GM19025 (cell line): ENCODE measurements at regions not wholly inside any gene's neighbourhood (a gene's known extent, or its start where the extent isn't known, plus 50 kb on each side); places are given as distances from the start of the nearest gene placed in this dataset.
"Not testable (repeated sequence)": the region's sequence is repeated elsewhere in the genome, so short reads cannot be mapped to it uniquely, and the experiment has no call there.

Experiments
- ATAC-seq: cut with Tn5 transposase; IDR thresholded peaks from one replicate; pipeline ENCODE4 v1.9.1; 2021; ENCODE audit warnings: mild to moderate bottlenecking, low read depth, moderate library complexity; ENCODE audit not compliant: unreplicated experiment

- ATAC-seq, result no peak
These were observed 720.7 kb upstream of the CTNND2 start for GRCh38 chr5:12624776-12625560.

DNA sequence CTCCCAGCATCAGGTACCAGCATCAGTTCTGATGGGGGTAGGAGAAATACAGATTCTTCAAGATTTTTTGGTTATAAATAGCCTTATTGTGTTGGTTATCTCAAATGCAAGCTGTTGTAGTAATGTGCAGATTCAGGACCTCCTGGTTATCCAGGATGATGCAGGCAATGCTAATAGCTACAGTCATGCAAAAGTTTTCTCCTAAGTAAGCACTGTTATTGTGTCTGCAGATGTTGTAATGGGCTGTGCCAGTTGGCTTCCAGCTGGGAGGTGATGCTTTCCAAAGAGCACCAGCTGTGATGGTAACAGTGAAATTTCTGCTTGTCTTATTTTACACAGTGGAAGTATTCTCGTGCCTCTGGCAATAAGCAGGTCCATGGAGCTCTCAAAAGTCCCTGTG lies 719.2 kb upstream of the CTNND2 start:
- ATAC-seq, result no peak

- ATAC-seq, result no peak
These were observed 711.8 kb upstream of the CTNND2 start for GRCh38 chr5:12616093-12616492.

DNA sequence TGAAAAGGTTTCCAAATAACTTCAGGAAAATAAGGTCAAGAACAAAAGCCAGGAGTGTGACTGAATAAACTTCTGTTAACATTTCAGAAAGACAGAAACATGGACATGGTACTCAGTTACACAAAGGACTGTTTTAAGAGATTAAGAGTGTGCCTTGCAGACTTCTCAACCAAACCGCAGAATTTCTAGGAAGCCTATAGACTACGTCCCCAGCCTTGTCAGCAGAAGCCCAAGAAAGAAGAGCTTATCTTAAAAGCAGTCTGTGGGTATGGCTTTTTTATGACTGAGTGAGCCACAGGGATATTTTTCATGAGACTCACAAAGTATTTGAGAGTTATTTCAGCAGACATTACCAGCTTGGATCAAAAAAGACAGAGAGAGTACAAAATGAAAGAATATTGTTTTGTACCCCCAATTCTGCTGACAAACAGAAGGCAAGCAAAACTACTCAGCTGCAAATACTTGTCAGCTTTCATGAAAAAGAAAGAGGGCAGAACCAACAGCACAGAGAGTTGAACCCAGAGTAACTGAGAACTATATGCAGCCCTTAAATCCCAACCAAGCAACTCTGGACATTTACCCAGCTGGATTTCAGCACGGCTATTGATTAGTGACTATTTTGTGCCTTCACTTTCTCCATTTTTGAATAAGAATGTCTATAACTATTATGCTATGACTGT lies 711.0 kb upstream of the CTNND2 start:
- ATAC-seq, result no peak

GRCh38 chr5:12614608-12615007 lies 710.4 kb upstream of the CTNND2 start:
- ATAC-seq, result no peak

DNA sequence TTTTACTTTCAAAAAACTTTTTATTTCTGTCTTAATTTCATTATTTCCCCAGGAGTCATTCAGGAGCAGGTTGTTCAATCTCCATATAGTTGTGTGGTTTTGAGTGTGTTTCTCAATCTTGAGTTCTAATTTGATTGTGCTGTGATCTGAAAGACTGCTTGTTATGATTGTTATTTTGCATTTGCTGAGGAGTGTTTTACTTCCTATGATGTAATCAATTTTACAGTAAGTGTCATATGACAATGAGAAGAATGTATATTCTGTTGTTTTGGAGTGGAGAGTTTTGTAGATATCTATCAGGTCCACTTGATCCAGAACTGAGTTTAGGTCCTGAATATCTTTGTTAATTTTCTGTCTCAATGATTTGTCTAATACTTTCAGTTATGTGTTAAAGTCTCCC lies 706.9 kb upstream of the CTNND2 start:
- ATAC-seq, result no peak

DNA sequence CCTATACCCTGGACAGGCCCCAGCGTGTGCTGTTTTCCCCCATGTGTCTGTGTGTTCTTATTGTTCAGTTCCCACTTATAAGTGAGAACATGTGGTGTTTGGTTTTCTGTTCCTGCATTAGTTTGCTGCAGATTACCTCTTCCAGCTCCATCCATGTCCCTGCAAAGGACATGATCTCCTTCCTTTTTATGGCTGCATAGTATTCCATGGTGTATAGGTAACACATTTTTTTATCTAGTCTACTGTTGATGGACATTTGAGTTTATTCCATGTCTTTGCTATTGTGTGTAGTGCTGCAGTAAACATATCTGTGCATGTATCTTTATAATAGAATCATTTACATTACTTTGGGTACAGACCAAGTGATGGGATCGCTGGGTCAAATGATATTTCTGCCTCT lies 703.6 kb upstream of the CTNND2 start:
- not testable (repeated sequence) for ATAC-seq

- no peak for ATAC-seq
These were observed 688.0 kb upstream of the CTNND2 start for GRCh38 chr5:12592228-12592627.

GRCh38 chr5:12586406-12586805 lies 682.2 kb upstream of the CTNND2 start:
- no peak for ATAC-seq

DNA sequence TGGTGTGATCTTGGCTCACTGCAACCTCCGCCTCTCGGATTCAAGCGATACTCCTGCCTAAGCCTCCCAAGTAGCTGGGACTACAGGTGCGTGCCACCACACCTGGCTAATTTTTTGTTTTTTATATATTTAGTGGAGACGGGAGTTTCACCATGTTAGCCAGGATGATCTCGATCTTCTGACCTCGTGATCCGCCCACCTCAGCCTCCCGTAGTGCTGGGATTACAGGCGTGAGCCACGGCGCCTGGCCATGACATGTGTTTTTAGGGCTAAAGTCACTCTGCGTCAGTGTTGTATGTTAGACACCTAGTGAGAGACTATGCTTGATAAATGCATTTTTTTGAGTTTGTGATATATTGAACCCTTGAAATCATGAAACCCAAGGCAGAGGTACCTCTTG lies 674.6 kb upstream of the CTNND2 start:
- ATAC-seq, result not testable (repeated sequence)

DNA sequence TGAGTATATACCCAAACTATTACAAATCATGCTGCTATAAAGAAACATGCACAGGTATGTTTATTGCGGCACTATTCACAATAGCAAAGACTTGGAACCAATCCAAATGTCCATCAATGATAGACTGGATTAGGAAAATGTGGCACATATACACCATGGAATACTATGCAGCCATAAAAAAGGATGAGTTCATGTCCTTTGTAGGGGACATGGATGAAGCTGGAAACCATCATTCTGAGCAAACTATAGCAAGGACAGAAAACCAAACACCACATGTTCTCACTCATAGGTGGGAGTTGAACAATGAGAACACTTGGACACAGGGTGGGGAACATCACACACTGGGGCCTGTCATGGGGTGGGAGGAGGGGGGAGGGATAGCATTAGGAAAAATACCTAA lies 672.7 kb upstream of the CTNND2 start:
- ATAC-seq, result not testable (repeated sequence)

- ATAC-seq, result not testable (repeated sequence)
These were observed 670.2 kb upstream of the CTNND2 start for GRCh38 chr5:12574298-12575093.

DNA sequence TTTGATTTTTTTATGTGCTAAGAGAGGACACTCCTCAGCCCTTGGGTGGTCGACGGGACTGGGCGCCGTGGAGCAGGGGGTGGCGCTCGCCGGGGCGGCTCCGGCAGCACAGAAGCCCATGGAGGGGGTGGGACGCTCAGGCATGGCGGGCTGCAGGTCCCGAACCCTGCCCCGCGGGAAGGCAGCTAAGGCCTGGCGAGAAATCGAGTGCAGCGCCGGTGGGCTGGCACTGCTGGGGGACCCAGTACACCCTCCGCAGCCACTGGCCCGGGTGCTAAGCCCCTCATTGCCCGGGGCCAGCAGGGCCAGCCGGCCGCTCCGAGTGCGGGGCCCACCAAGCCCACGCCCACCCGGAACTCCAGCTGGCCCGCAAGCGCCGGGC lies 669.7 kb upstream of the CTNND2 start:
- ATAC-seq, result not testable (repeated sequence)

DNA sequence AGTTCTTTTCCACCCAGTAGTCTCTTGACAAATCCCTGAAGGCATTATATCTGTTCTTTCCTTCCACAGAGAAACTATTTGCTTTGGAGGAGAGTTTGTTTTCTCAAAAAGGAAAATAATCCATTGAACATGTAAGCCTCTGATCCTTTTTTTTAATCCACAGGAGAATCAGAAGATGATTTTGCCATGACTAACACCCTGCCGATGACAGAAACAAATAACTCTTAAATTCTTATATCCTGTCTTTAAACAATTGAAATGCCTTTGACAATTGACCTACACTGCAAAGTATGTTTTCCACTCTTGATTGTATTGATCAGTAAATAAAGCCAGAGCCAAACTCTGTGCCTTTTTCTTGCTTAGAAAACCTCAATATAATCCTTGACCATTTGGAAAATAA lies 666.4 kb upstream of the CTNND2 start:
- ATAC-seq, result no peak

GRCh38 chr5:12566441-12566840 lies 662.2 kb upstream of the CTNND2 start:
- no peak for ATAC-seq

GRCh38 chr5:12557012-12557411 lies 652.8 kb upstream of the CTNND2 start:
- ATAC-seq, result no peak

GRCh38 chr5:12526113-12526512 lies 621.9 kb upstream of the CTNND2 start:
- ATAC-seq, result no peak

- no peak for ATAC-seq
These were observed 617.9 kb upstream of the CTNND2 start for GRCh38 chr5:12522116-12522515.

DNA sequence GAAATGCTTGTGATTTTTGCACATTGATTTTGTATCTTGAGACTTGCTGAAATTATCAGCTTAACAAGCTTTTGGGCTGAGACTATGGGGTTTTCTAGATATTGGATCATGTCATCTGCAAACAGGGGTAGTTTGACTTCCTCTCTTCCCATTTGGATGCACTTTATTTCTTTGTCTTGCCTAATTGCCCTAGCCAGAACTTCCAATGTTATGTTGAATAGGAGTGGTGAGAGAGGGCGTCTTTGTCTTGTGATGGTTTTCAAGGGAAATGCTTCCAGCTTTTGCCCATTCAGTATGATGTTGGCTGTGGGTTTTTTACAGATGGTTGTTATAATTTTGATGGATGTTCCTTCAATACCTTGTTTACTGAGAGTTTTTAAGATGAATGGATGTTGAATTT lies 600.7 kb upstream of the CTNND2 start:
- not testable (repeated sequence) for ATAC-seq

DNA sequence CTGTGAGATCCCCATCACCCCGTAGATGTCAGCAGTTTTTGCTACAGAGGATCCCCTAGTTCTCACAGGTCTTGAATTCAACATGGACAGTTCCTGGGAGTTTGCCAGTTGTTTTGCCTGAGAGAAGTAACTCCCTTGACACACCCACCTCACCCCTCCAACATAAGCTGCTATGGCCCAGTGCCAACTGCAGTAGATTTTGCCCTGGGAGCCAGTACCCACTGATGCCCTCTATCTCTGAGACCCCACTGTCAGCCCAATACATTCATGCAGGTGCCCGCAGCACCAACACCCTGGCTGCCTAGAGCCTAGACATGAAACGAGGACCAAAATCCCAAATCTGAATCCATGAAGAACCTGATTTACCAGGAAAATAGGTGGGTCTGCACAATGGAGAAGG lies 583.9 kb upstream of the CTNND2 start:
- no peak for ATAC-seq

GRCh38 chr5:12480487-12480886 lies 576.2 kb upstream of the CTNND2 start:
- no peak for ATAC-seq
